ENCODE measurements at regions not wholly inside any gene's neighbourhood (a gene's known extent, or its start where the extent isn't known, plus 50 kb on each side); places are given as distances from the start of the nearest gene placed in this dataset.

DNA sequence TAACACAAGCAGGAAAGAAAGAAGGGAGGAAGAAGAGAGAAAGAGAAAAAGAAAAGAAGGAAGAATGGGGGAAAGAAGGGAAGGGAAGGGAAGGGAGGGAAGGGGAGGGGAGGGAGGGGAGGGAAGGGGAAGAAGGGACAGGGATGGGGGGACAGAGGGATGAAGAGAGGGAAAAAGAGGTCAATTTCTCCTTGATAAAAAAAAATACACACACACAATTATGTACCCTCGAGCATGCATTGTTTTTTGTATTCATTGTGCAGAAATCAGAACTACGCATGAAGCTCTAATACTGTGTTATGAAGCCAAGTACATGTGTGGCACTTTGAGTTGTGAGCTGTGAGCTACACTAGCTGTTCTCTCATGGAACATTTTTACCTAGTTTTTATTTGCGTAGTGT lies 274.9 kb upstream of the CDH18 start:
- no peaks in the 10 kb centered on the region for H3K9me3 ChIP-seq
- DNase-seq (no peak), ATAC-seq (ENCODE audit: low FRiP score in 2 of 2) (no peak)
- TF ChIP-seq POLR2A (IDR thresholded peaks at IDR 0.05): no peak
- no peak for TF ChIP-seq POLR2AphosphoS5 (IDR thresholded peaks at IDR 0.05)
- no peak for TF ChIP-seq EP300 (IDR thresholded peaks at IDR 0.05)
- TF ChIP-seq, protein P1, sequence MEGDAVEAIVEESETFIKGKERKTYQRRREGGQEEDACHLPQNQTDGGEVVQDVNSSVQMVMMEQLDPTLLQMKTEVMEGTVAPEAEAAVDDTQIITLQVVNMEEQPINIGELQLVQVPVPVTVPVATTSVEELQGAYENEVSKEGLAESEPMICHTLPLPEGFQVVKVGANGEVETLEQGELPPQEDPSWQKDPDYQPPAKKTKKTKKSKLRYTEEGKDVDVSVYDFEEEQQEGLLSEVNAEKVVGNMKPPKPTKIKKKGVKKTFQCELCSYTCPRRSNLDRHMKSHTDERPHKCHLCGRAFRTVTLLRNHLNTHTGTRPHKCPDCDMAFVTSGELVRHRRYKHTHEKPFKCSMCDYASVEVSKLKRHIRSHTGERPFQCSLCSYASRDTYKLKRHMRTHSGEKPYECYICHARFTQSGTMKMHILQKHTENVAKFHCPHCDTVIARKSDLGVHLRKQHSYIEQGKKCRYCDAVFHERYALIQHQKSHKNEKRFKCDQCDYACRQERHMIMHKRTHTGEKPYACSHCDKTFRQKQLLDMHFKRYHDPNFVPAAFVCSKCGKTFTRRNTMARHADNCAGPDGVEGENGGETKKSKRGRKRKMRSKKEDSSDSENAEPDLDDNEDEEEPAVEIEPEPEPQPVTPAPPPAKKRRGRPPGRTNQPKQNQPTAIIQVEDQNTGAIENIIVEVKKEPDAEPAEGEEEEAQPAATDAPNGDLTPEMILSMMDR (IDR thresholded peaks at IDR 0.05): no peak
- H3K4me1 ChIP-seq: no peaks in the 10 kb centered on the region
- no peak overlapping the region for H3K4me3 ChIP-seq
- H3K27ac ChIP-seq: no peak overlapping the region
- WGBS, 2 donors: 77 to 89% methylated on average over 3 of the region's 3 CpGs
- H3K27me3 ChIP-seq: no peaks in the 10 kb centered on the region
- no peaks in the 10 kb centered on the region for H3K36me3 ChIP-seq

DNA sequence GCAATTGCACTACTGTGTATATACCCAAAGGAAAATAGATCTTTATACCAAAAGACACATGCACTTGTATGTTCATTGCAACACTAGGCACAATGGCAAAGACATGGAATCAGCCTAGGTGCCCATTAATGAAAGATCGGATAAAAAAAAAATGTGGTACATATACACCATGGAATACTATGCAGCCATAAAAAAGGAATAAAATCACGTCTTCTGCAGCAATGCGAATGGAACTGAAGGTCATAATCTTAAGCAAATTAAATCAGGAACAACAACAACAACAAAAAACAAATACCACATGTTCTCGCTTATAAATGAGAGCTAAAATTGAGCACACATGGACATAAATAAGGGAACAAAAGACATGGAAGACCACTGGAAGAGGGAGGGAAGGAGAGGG lies 266.7 kb upstream of the CDH18 start:
- ATAC-seq (ENCODE audit: low FRiP score in 2 of 2): no peak
- Histone ChIP-seq H3K4me1 (no peaks in the 10 kb centered on the region), H3K9me3 (no peaks in the 10 kb centered on the region), H3K27me3 (no peaks in the 10 kb centered on the region), H3K27ac (no peak overlapping the region), H3K4me3 (no peak overlapping the region), H3K36me3 (no peaks in the 10 kb centered on the region)
- no peak for DNase-seq
- 91 to 94% methylated on average over 4 of the region's 4 CpGs for WGBS, 2 donors
- TF ChIP-seq, protein P1 (IDR thresholded peaks at IDR 0.05): no peak
- TF ChIP-seq POLR2AphosphoS5 (IDR thresholded peaks at IDR 0.05): no peak
- no peak for TF ChIP-seq POLR2A (IDR thresholded peaks at IDR 0.05)
- TF ChIP-seq EP300 (IDR thresholded peaks at IDR 0.05): no peak

DNA sequence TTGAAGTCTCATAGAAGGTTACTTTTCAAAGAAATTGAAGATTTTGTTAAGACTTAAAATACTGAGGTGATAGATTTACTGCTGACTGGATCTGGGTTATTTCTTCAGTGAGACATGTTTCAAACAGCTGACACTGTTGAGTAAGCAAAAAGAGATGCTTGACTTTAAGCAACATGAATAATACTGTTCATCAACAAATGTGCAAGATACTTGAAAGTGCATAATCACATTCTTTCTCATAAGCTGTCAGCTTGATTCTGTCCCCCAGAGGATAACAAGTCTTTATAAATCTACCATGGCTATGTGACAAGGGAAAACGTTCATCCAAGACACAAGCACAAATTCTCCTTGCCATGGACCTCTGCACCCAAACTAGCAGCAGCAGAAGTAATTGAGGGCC lies 260.1 kb upstream of the CDH18 start:
- WGBS, 2 donors: 33 to 53% methylated on average over 1 of the region's 1 CpG
- no peaks in the 10 kb centered on the region for H3K4me1 ChIP-seq
- no peak overlapping the region for H3K27ac ChIP-seq
- no peaks in the 10 kb centered on the region for H3K27me3 ChIP-seq
- no peak for TF ChIP-seq POLR2AphosphoS5 (IDR thresholded peaks at IDR 0.05)
- TF ChIP-seq EP300 (IDR thresholded peaks at IDR 0.05): no peak
- TF ChIP-seq, protein P1 (IDR thresholded peaks at IDR 0.05): no peak
- TF ChIP-seq POLR2A (IDR thresholded peaks at IDR 0.05): no peak
- no peak overlapping the region for H3K4me3 ChIP-seq
- no peaks in the 10 kb centered on the region for H3K9me3 ChIP-seq
- DNase-seq: no peak
- ATAC-seq (ENCODE audit: low FRiP score in 2 of 2): no peak
- no peaks in the 10 kb centered on the region for H3K36me3 ChIP-seq

DNA sequence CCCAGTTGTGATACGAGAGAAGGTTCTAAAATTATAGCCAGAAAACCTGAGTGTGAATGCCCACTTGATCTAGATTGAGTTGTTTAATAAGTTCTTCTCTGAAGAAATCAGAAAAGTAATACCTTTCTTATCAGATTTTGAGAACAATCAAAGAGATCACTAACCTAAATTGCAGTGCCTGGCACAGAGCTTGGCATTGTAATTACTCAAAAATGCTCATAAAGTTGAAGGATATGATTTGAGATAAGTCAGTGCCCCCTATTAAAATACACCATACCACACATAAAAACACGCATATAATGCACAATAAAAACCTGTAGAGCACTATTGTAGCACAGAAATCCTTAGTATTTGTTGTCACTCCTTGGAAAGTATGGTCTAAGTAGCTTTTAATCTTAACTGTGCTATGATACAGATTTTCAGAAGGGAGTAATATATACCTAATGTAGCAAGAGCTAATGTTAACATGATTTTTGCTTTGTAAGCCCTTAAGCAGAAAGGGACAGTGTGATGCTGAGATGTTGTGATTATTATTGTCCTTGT lies 257.5 kb upstream of the CDH18 start:
- Histone ChIP-seq H3K27me3 (no peaks in the 10 kb centered on the region), H3K9me3 (no peaks in the 10 kb centered on the region), H3K27ac (no peak overlapping the region), H3K4me1 (no peaks in the 10 kb centered on the region), H3K4me3 (no peak overlapping the region), H3K36me3 (no peaks in the 10 kb centered on the region)
- TF ChIP-seq EP300 (IDR thresholded peaks at IDR 0.05) (no peak), POLR2AphosphoS5 (IDR thresholded peaks at IDR 0.05) (no peak), POLR2A (IDR thresholded peaks at IDR 0.05) (no peak)
- TF ChIP-seq, protein P1 (IDR thresholded peaks at IDR 0.05): no peak
- 48 to 69% methylated on average over 2 of the region's 2 CpGs for WGBS, 2 donors
- DNase-seq (no peak), ATAC-seq (ENCODE audit: low FRiP score in 2 of 2) (no peak)

DNA sequence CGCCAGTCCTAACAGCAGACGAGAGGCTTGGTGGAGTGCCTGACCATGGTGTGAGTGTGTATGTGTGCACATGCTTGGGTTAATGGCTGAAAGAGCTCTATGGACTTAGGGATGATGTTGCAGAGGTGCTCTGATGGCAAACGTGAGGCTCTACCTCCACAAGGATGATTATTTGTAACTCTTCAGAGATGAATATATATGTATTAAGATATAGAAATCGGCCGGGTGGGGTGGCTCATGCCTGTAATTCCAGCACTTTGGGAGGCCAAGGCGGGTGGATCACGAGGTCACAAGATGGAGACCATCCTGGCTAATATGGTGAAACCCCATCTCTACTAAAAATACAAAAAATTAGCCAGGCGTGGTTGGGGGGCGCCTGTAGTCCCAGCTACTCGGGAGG lies 253.4 kb upstream of the CDH18 start:
- no peak for ATAC-seq (ENCODE audit: low FRiP score in 2 of 2)
- no peak overlapping the region for H3K27ac ChIP-seq
- no peaks in the 10 kb centered on the region for H3K4me1 ChIP-seq
- DNase-seq: no peak
- H3K4me3 ChIP-seq: no peak overlapping the region
- H3K9me3 ChIP-seq: no peaks in the 10 kb centered on the region
- H3K27me3 ChIP-seq: no peaks in the 10 kb centered on the region
- TF ChIP-seq, protein P1 (IDR thresholded peaks at IDR 0.05): no peak
- no peak for TF ChIP-seq POLR2A (IDR thresholded peaks at IDR 0.05)
- no peak for TF ChIP-seq EP300 (IDR thresholded peaks at IDR 0.05)
- no peak for TF ChIP-seq POLR2AphosphoS5 (IDR thresholded peaks at IDR 0.05)
- 83 to 92% methylated on average over 10 of the region's 10 CpGs for WGBS, 2 donors
- H3K36me3 ChIP-seq: no peaks in the 10 kb centered on the region
